Esophagus squamous epithelium (tissue), 5 donors: ENCODE measurements at regions not wholly inside any gene's neighbourhood (a gene's known extent, or its start where the extent isn't known, plus 50 kb on each side); places are given as distances from the start of the nearest gene placed in this dataset.

Experiments
- DNase-seq: peaks from one replicate; lab custom pipeline; 2025; lab: John Stamatoyannopoulos, UW
- H3K27ac ChIP-seq, 4 donors: fragments of 200-600 bp; sonication (generic); one replicate each; pipeline ENCODE4 v1.5.1; 2016 to 2019; ENCODE audit warnings: mild to moderate bottlenecking in 1 of 4
- H3K27me3 ChIP-seq, 4 donors: fragments of 200-600 bp; sonication (generic); 1 replicate in 3 of 4; 2 replicates in 1 of 4; pipeline versions ENCODE4 v1.5.1 to v1.6.0; 2017 to 2021; ENCODE audit warnings: antibody characterized with exemption in 1 of 4
- H3K36me3 ChIP-seq, 3 donors: fragments of 200-600 bp; sonication (generic); one replicate each; pipeline ENCODE4 v1.5.1; 2016 to 2019
- H3K4me1 ChIP-seq, 3 donors: fragments of 200-600 bp; sonication (generic); one replicate each; pipeline ENCODE4 v1.5.1; 2017 to 2019
- H3K4me3 ChIP-seq, 4 donors: fragments of 200-600 bp; sonication (generic); 1 replicate in 3 of 4; 2 replicates in 1 of 4; pipeline ENCODE4 v1.5.1; 2016 to 2019; ENCODE audit warnings: mild to moderate bottlenecking in 2 of 4, moderate library complexity in 1 of 4
- H3K9me3 ChIP-seq, 3 donors: fragments of 200-600 bp; sonication (generic); one replicate each; pipeline ENCODE4 v1.5.1; 2016 to 2019
- CTCF ChIP-seq, 6 experiments: fragments of 450-650 bp in 4 of 6; fragments of 200-600 bp in 2 of 6; sonication (generic) in 2 of 6; IDR thresholded peaks; one replicate each; pipeline ENCODE4 v1.5.1; 2016 to 2019; ENCODE audit warnings: antibody characterized with exemption in 6 of 6, mild to moderate bottlenecking in 4 of 6, moderate library complexity in 4 of 6
- POLR2A ChIP-seq, 4 donors: fragments of 450-650 bp; IDR thresholded peaks; one replicate each; pipeline ENCODE4 v1.6.1; 2017; ENCODE audit warnings: antibody characterized with exemption in 4 of 4, mild to moderate bottlenecking in 4 of 4, moderate library complexity in 3 of 4
- WGBS, 2 donors: methylation state at CpG; one replicate each; pipeline ENCODE4 v1.1.5; 2018; 5-methylcytosine and 5-hydroxymethylcytosine counted together
- intact Hi-C: fragments of 100-400 bp; cut with DNase I; formaldehyde crosslinking; loops from one replicate; pipeline ENCODE4 v1.15.0; 2022
- donor health status: DM: yes; HTN: yes; CAD: no.

GRCh38 chr10:31754803-31755624 lies 173.6 kb downstream of the ARHGAP12 start:
- Histone ChIP-seq H3K27me3 (no peaks in the 10 kb centered on the region), H3K27ac (peak overlapping the region in 1 of 4 donors; percentile 16), H3K4me3 (no peak overlapping the region), H3K9me3 (no peaks in the 10 kb centered on the region), H3K36me3 (no peaks in the 10 kb centered on the region), H3K4me1 (peaks cover 8 to 43% (median 10%) of the 10 kb centered on the region in 3 donors)
- TF ChIP-seq CTCF (IDR thresholded peaks at IDR 0.05) = no peak
- TF ChIP-seq POLR2A (IDR thresholded peaks at IDR 0.05) = no peak
- 63 to 75% methylated on average over 12 to 14 of the region's 14 CpGs for WGBS, 2 donors
- DNase-seq = no peak
- intact Hi-C loops = no loop called here

- Histone ChIP-seq H3K27me3 (no peaks in the 10 kb centered on the region), H3K4me1 (peaks cover 8 to 43% (median 12%) of the 10 kb centered on the region in 3 donors), H3K27ac (no peak overlapping the region), H3K36me3 (no peaks in the 10 kb centered on the region), H3K4me3 (no peak overlapping the region), H3K9me3 (no peaks in the 10 kb centered on the region)
- intact Hi-C loops = no loop called here
- no peak for DNase-seq
- TF ChIP-seq CTCF (IDR thresholded peaks at IDR 0.05) (no peak), POLR2A (IDR thresholded peaks at IDR 0.05) (no peak)
- WGBS, 2 donors = 96 to 100% methylated on average over 5 of the region's 6 CpGs
Measured at GRCh38 chr10:31753681-31754080, 174.9 kb downstream of the ARHGAP12 start.

- no peak for TF ChIP-seq CTCF (IDR thresholded peaks at IDR 0.05)
- no peak for TF ChIP-seq POLR2A (IDR thresholded peaks at IDR 0.05)
- WGBS, 2 donors = 86 to 100% methylated on average over 1 of the region's 1 CpG
- no peak overlapping the region for H3K4me3 ChIP-seq
- no peaks in the 10 kb centered on the region for H3K9me3 ChIP-seq
- no peaks in the 10 kb centered on the region for H3K27me3 ChIP-seq
- intact Hi-C loops = no loop called here
- DNase-seq = no peak
- peaks cover 8 to 28% (median 12%) of the 10 kb centered on the region in 3 donors for H3K4me1 ChIP-seq
- no peak overlapping the region for H3K27ac ChIP-seq
- no peaks in the 10 kb centered on the region for H3K36me3 ChIP-seq
Measured at GRCh38 chr10:31752170-31752569, 176.5 kb downstream of the ARHGAP12 start.

- Histone ChIP-seq H3K36me3 (no peaks in the 10 kb centered on the region), H3K27ac (peak overlapping the region in 2 of 4 donors; percentile 35 to 59), H3K27me3 (no peaks in the 10 kb centered on the region), H3K9me3 (no peaks in the 10 kb centered on the region), H3K4me3 (no peak overlapping the region), H3K4me1 (peaks cover 8 to 28% (median 12%) of the 10 kb centered on the region in 3 donors)
- intact Hi-C loops = no loop called here
- 64 to 69% methylated on average over 8 to 9 of the region's 9 CpGs for WGBS, 2 donors
- no peak for DNase-seq
- TF ChIP-seq CTCF (IDR thresholded peaks at IDR 0.05) = no peak
- TF ChIP-seq POLR2A (IDR thresholded peaks at IDR 0.05) = no peak
Measured at GRCh38 chr10:31751738-31752080, 176.9 kb downstream of the ARHGAP12 start.

- WGBS, 2 donors = 44 to 63% methylated on average over 7 of the region's 7 CpGs
Measured at GRCh38 chr10:31751051-31751737, 177.4 kb downstream of the ARHGAP12 start.

More at GRCh38 chr10:31751051-31751737, 177.4 kb downstream of the ARHGAP12 start:
- DNase-seq = no peak
- no peak overlapping the region for H3K4me3 ChIP-seq
- H3K4me1 ChIP-seq = peaks cover 8 to 28% (median 12%) of the 10 kb centered on the region in 3 donors
- H3K9me3 ChIP-seq = no peaks in the 10 kb centered on the region
- no peaks in the 10 kb centered on the region for H3K36me3 ChIP-seq
- TF ChIP-seq CTCF (IDR thresholded peaks at IDR 0.05) (no peak), POLR2A (IDR thresholded peaks at IDR 0.05) (no peak)
- intact Hi-C loops = no loop called here
- peak overlapping the region in 2 of 4 donors; percentile 35 to 59 for H3K27ac ChIP-seq
- H3K27me3 ChIP-seq = no peaks in the 10 kb centered on the region
